B cell (primary cell): ENCODE measurements at regions not wholly inside any gene's neighbourhood (a gene's known extent, or its start where the extent isn't known, plus 50 kb on each side); places are given as distances from the start of the nearest gene placed in this dataset.

Experiments
- ATAC-seq: fragments of 200-7000 bp; cut with Tn5 transposase; one replicate; pipeline ENCODE4 v1.10.0; 2021; ENCODE audit warnings: low read depth, mild to moderate bottlenecking, moderate number of reproducible peaks, moderate library complexity
- CTCF ChIA-PET: fragments of 350-600 bp; sonication (Branson Sonifier 250); formaldehyde crosslinking; loops from one replicate; lab custom pipeline; 2021; ENCODE audit warnings: antibody characterized with exemption, inconsistent platforms; lab: Charles Lee
- POLR2A ChIA-PET: fragments of 350-600 bp; sonication (Branson Sonifier 250); formaldehyde crosslinking; loops from one replicate; lab custom pipeline; 2021; ENCODE audit warnings: antibody characterized with exemption; lab: Charles Lee
- DNase-seq: peaks from one replicate; pipeline ENCODE4 v3.0.0; 2013
- H2AFZ ChIP-seq: 2 replicates; pipeline ENCODE4 v1.6.1; 2012; ENCODE audit warnings: mild to moderate bottlenecking, low read depth, low read length; ENCODE audit not compliant: insufficient read depth, poor library complexity, severe bottlenecking
- H3K27ac ChIP-seq, 2 donors: 1 replicate in 1 of 2; 2 replicates in 1 of 2; pipeline ENCODE4 v1.5.1; 2012 to 2013; ENCODE audit warnings: low read length in 2 of 2, mild to moderate bottlenecking in 2 of 2, moderate library complexity in 1 of 2
- H3K27me3 ChIP-seq, 4 experiments: fragments of 200-600 bp in 1 of 4; sonication (generic) in 1 of 4; replicated peaks in 1 of 4; 1 replicate in 2 of 4; 2 replicates in 2 of 4; pipeline versions ENCODE4 v1.6.1 to v1.7.0; 2013 to 2016; ENCODE audit warnings: low read length in 3 of 4, mild to moderate bottlenecking in 2 of 4, mixed read lengths in 1 of 4, moderate library complexity in 1 of 4; ENCODE audit not compliant: insufficient read depth in 4 of 4, control insufficient read depth in 3 of 4; ENCODE audit errors: control extremely low read depth in 1 of 4
- H3K36me3 ChIP-seq, 2 experiments: replicated peaks in 1 of 2; 1 replicate in 1 of 2; 2 replicates in 1 of 2; pipeline versions ENCODE4 v1.6.1 to v1.7.1; 2013; ENCODE audit warnings: low read length in 1 of 2; ENCODE audit not compliant: insufficient read depth in 2 of 2, control insufficient read depth in 1 of 2; ENCODE audit errors: control extremely low read depth in 1 of 2, extremely low read depth in 1 of 2
- H3K4me1 ChIP-seq, 2 donors: fragments of 200-600 bp in 1 of 2; sonication (generic) in 1 of 2; 1 replicate in 1 of 2; 2 replicates in 1 of 2; pipeline versions ENCODE4 v1.5.1 to v1.6.1; 2013 to 2017; ENCODE audit warnings: low read length in 2 of 2; ENCODE audit not compliant: control insufficient read depth in 2 of 2, insufficient read depth in 2 of 2
- H3K4me2 ChIP-seq: replicated peaks from 2 replicates; pipeline ENCODE3; 2012; ENCODE audit warnings: mild to moderate bottlenecking, low read depth, low read length; ENCODE audit not compliant: poor library complexity, severe bottlenecking
- H3K4me3 ChIP-seq, 5 experiments: fragments of 200-600 bp in 1 of 5; sonication (generic) in 1 of 5; 1 replicate in 3 of 5; 2 replicates in 2 of 5; pipeline versions ENCODE4 v1.5.1 to v1.7.0; 2011 to 2016; ENCODE audit warnings: low read length in 4 of 5, mild to moderate bottlenecking in 4 of 5, low read depth in 2 of 5, control low read depth in 1 of 5, moderate library complexity in 1 of 5; ENCODE audit not compliant: insufficient read depth in 1 of 5; ENCODE audit errors: control extremely low read depth in 1 of 5, extremely low read depth in 1 of 5
- H3K79me2 ChIP-seq: fragments of 200-600 bp; sonication (generic); one replicate; pipeline ENCODE4 v1.6.0; 2016; ENCODE audit warnings: low read length; ENCODE audit not compliant: control insufficient read depth, insufficient read depth
- H3K9ac ChIP-seq: fragments of 200-600 bp; sonication (generic); 2 replicates; pipeline ENCODE4 v1.6.1; 2017; ENCODE audit warnings: mild to moderate bottlenecking, low read length, moderate library complexity
- H3K9me3 ChIP-seq, 3 donors: one replicate each; pipeline versions ENCODE4 v1.6.1 to v1.7.1; 2013; ENCODE audit warnings: low read length in 2 of 3; ENCODE audit not compliant: control insufficient read depth in 2 of 3, insufficient read depth in 1 of 3; ENCODE audit errors: control extremely low read depth in 1 of 3
- H4K20me1 ChIP-seq: 2 replicates; pipeline ENCODE4 v1.6.0; 2012; ENCODE audit warnings: mild to moderate bottlenecking, low read length; ENCODE audit not compliant: insufficient read depth, control insufficient read depth, poor library complexity, severe bottlenecking
- H3K27ac Mint-ChIP-seq: one replicate; pipeline ENCODE4 v1.8.0; 2021; ENCODE audit warnings: mixed read lengths
- H3K27me3 Mint-ChIP-seq: one replicate; pipeline ENCODE4 v1.8.0; 2021; ENCODE audit warnings: mixed read lengths
- H3K4me1 Mint-ChIP-seq: one replicate; pipeline ENCODE4 v1.8.0; 2021; ENCODE audit warnings: mixed read lengths
- H3K4me3 Mint-ChIP-seq: one replicate; pipeline ENCODE4 v1.8.0; 2021; ENCODE audit warnings: mixed read lengths
- H3K9me3 Mint-ChIP-seq: one replicate; pipeline ENCODE4 v1.8.0; 2022; ENCODE audit warnings: mixed read lengths; ENCODE audit not compliant: insufficient read depth
- CTCF ChIP-seq: fragments of 200-600 bp; IDR thresholded peaks from one replicate; pipeline ENCODE4 v1.8.0; 2022; ENCODE audit warnings: antibody characterized with exemption, mild to moderate bottlenecking
- EZH2 ChIP-seq: IDR thresholded peaks from 2 replicates; pipeline ENCODE4 v1.6.1; 2012; ENCODE audit warnings: borderline replicate concordance, low read depth, mild to moderate bottlenecking, moderate library complexity, low read length; ENCODE audit not compliant: insufficient read depth, poor library complexity, severe bottlenecking
- WGBS: methylation state at CpG from one replicate; pipeline ENCODE4 v1.1.5; 2013; ENCODE audit warnings: missing lambda C conversion rate; ENCODE audit not compliant: insufficient coverage; 5-methylcytosine and 5-hydroxymethylcytosine counted together
- intact Hi-C: fragments of 100-400 bp; cut with micrococcal nuclease; formaldehyde crosslinking; loops from one replicate; pipeline ENCODE4 v1.10.0; 2022

GRCh38 chr10:131840788-131841118 is 60.1 kb upstream of the PPP2R2D start:
- H2AFZ ChIP-seq, result no peak overlapping the region
- no peaks in the 10 kb centered on the region for H3K79me2 ChIP-seq
- no peak for DNase-seq
- no peaks in the 10 kb centered on the region for H3K27me3 ChIP-seq
- H3K4me3 ChIP-seq, result no peak overlapping the region
- Mint-ChIP-seq H3K4me1 (no peaks in the 10 kb centered on the region), H3K27me3 (no peaks in the 10 kb centered on the region), H3K27ac (no peak overlapping the region), H3K9me3 (no peaks in the 10 kb centered on the region), H3K4me3 (no peak overlapping the region)
- intact Hi-C loops, result no loop called here
- no peak overlapping the region for H3K9ac ChIP-seq
- POLR2A ChIA-PET, result no interaction called here
- TF ChIP-seq CTCF (no peak), EZH2 (no peak)
- CTCF ChIA-PET, result no interaction called here
- 93% methylated on average over 1 of the region's 3 CpGs for WGBS
- no peak for ATAC-seq
- H3K4me2 ChIP-seq, result no peak overlapping the region
- H3K4me1 ChIP-seq, result no peaks in the 10 kb centered on the region
- H3K9me3 ChIP-seq, result peaks cover 0 to 15% (median 0%) of the 10 kb centered on the region in 3 donors
- H4K20me1 ChIP-seq, result no peaks in the 10 kb centered on the region
- no peaks in the 10 kb centered on the region for H3K36me3 ChIP-seq
- H3K27ac ChIP-seq, result no peak overlapping the region

- Histone ChIP-seq H4K20me1 (no peaks in the 10 kb centered on the region), H3K27ac (no peak overlapping the region), H3K36me3 (no peaks in the 10 kb centered on the region), H3K4me2 (no peak overlapping the region), H3K79me2 (no peaks in the 10 kb centered on the region), H3K27me3 (no peaks in the 10 kb centered on the region), H3K9ac (no peak overlapping the region), H3K4me3 (no peak overlapping the region), H2AFZ (no peak overlapping the region), H3K9me3 (peaks cover 0 to 15% (median 0%) of the 10 kb centered on the region in 3 donors), H3K4me1 (no peaks in the 10 kb centered on the region)
- Mint-ChIP-seq H3K9me3 (no peaks in the 10 kb centered on the region), H3K4me1 (no peaks in the 10 kb centered on the region), H3K27ac (no peak overlapping the region), H3K4me3 (no peak overlapping the region), H3K27me3 (no peaks in the 10 kb centered on the region)
- CTCF ChIA-PET, result no interaction called here
- ATAC-seq (no peak), DNase-seq (no peak)
- 27% methylated on average over 19 of the region's 19 CpGs for WGBS
- intact Hi-C loops, result no loop called here
- TF ChIP-seq EZH2 (no peak), CTCF (no peak)
- POLR2A ChIA-PET, result no interaction called here
These were observed 59.6 kb upstream of the PPP2R2D start for GRCh38 chr10:131841131-131841660.
